HG03439 (cell line): ENCODE measurements at regions not wholly inside any gene's neighbourhood (a gene's known extent, or its start where the extent isn't known, plus 50 kb on each side); places are given as distances from the start of the nearest gene placed in this dataset.

Source experiments
- ATAC-seq: cut with Tn5 transposase; IDR thresholded peaks from one replicate; pipeline ENCODE4 v1.9.1; 2021; ENCODE audit warnings: mild to moderate bottlenecking, moderate library complexity; ENCODE audit not compliant: unreplicated experiment

DNA sequence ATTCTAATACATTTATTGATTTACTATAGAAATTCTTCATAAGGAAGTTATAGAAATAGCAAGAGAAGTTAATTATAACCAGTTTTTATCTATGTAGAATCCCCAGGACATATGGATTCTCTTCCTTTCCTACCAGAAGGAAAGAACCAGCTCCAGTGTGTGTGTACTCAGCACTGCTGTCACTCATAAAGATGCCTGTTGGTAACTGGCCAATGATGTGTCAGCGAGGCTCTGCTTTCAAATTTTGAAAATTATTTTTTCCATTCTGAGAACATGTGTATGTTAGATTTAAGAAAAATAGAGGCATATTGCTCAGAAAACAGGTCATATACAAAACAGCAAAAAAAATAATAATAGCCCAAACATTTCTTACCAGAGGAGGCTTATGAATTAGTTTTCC lies 814.8 kb upstream of the IGFBP7 start:
- ATAC-seq = no peak

GRCh38 chr4:57916479-57916878 lies 806.3 kb upstream of the IGFBP7 start:
- no peak for ATAC-seq

DNA sequence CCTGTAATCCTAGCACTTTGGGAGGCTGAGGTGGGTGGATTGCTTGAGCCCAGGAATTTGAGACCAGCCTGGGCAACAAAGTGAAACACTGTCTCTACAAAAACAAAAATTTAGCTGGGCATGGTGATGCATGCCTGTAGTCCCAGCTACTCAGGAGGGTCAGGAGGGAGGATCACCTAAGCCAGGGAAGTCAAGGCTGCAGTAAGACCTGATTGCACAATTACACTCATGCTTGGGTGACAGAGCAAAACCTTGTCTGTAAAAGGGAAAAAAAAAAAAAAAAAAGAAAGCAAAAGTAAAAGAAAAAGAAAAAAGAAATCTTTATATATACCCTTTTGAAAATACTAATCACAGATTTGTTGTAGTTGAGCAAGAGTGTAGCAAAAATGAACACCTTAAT lies 801.0 kb upstream of the IGFBP7 start:
- no peak for ATAC-seq

DNA sequence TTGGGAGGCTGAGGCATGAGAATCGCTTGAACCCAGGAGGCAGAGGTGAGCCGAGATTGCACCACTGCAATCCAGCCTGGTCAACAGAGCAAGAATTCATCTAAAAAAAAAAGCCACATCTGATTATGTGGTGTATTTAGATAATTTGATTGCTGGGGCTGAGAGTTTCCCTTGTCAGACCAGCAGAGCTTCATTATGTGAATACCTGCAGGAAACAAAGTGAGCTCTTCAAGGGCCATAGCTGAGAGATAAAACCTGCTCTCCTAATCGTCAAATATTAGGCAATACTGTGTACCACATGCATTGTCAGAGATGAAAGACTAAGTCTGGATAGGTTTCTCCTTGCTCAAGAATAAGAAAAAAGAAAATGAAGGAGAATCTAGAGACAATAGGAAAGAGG lies 800.0 kb upstream of the IGFBP7 start:
- no peak for ATAC-seq

- no peak for ATAC-seq
Measured at GRCh38 chr4:57905965-57906364, 795.8 kb upstream of the IGFBP7 start.

DNA sequence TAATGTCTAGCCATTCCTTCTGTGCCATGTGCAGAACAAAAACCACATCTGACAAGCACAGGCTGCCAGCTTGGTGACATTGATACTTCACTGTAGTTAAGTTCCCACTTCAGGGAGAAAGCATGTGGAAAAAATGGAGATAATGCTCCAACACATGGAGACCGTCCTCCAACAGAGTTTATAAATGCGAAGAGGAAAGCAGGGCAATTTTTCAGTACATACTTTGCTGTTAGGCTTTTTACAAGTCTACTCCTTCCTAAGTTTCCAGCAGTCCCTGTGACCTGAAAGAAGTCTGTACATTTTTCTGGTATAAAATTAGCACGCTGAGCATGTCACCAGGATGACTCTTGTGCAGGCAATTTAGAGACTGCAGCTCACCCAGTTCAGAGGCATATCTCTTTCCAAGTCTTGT lies 766.9 kb upstream of the IGFBP7 start:
- no peak for ATAC-seq

DNA sequence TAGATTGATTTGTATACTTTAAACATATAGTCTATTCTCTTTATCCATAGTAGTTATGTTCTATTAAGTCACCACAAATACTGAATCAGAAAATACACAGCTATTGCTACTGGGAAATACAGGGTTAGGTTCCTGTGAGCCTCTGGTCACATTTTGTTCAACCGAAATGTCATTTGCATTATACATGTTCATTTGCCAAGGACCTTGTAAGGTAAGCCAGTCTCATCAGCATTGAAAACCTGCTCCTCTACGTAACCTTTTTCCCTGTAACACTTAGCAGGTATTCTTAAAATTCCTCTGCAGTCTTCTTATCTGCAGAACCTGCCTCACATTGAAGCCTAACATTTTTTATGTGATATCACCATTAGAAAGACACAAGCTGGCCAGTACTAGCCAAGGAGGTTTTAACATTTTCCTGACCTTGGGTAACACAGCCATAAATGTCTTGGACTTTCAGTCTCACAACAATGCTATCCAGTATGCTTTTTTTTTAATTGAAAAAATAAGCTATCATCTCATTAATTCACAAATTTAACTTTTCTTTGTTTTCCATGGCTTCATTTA lies 765.7 kb upstream of the IGFBP7 start:
- no peak for ATAC-seq

GRCh38 chr4:57866468-57867171 lies 756.4 kb upstream of the IGFBP7 start:
- ATAC-seq = no peak

DNA sequence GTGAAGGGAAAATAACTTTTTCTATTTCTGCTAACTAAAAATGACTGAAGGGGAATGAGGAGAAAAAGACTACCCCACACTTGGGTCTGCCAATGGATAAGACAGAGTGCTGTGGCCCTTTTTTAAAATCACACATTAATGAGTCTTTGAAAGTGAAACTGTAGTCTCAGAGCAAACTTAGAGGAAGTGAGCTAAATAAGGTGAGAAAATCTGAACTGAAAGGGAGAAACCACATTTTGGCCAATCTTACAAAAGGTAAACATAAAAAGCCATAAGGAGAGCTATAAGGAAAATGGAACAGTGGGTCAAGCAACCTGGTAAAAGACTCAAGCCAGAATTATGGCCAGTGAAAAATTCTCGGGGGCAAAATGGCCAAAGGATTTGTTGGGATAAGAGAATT lies 755.1 kb upstream of the IGFBP7 start:
- peak; percentile 70 for ATAC-seq

- ATAC-seq = peak; percentile 93
Measured at GRCh38 chr4:57854748-57855147, 744.6 kb upstream of the IGFBP7 start.

DNA sequence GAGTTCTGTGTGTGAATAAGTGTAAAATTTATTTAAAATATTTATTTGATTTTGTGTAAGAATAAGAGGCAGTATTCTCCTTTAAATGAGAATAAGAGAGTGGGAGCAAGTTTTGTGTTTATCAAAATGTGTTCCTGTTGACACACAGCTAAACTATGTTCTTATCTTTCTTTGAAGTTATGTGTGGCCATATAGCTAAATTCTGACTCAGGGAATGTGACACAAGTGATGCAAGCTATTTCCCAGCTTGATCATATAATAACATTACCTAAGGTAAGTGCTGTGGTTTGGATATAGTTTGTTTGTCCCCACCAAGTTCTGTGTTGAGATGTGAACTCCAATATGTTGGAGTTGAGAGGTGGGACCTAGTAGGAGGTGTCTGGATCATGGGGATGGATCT lies 740.0 kb upstream of the IGFBP7 start:
- ATAC-seq = no peak

GRCh38 chr4:57832083-57832482 lies 721.9 kb upstream of the IGFBP7 start:
- ATAC-seq = no peak

DNA sequence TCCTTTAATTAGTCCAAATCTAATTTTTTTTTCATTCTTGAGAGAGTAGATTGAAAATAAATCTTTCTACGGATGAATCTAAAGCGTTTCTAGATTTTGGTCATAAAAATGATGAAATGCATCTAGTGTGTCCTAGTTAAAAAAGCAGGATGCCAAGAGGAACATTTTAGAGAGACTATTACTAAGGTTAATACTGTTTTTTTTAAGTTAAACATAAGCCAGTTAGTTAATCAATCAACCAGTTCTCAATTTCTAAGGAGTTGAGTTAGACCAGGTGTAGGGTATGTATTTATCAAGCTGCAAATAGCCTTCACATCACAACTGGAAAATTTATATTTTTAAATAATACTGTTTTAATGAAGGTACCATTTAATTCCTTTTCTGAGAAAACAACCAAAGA lies 679.5 kb upstream of the IGFBP7 start:
- no peak for ATAC-seq

DNA sequence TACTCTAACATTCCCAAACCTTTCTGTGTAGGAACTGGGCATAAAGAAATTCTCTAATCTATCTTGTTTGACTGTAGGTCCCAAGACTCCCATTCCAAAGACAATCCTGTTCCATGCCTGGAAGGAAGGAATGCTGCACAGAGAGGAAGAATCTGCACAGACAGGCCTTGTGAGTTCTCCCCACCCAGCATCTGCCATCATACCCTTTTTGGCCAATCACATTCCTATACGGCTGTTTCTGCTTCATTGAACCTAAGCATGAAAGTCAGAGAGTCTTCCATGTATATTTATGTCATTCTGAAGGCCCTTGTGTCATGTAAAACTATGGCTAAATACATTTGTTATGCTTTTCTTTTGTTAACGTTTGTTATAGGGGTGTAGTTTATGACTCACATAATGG lies 667.7 kb upstream of the IGFBP7 start:
- no peak for ATAC-seq

DNA sequence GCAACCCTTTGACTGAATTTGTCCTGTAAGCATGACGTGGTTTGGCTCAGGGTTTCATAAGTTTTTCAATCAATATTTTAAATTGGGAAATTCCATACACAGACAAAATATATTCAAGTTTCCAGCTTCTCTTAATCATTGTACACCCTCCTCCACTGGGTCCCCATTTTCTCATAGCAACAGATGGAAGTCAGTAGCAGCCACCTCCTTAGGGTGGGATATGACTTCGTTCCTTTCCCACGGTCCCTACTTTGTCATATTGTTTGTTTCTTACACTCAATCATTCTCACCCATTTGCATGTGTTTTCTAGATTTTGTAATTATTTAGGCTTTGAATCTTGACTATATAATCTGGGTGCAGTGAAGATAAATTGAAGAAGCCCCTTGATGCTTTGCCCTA lies 664.5 kb upstream of the IGFBP7 start:
- ATAC-seq = no peak

- no peak for ATAC-seq
Measured at GRCh38 chr4:57774171-57774570, 664.0 kb upstream of the IGFBP7 start.

GRCh38 chr4:57766341-57766740 lies 656.2 kb upstream of the IGFBP7 start:
- ATAC-seq = no peak

DNA sequence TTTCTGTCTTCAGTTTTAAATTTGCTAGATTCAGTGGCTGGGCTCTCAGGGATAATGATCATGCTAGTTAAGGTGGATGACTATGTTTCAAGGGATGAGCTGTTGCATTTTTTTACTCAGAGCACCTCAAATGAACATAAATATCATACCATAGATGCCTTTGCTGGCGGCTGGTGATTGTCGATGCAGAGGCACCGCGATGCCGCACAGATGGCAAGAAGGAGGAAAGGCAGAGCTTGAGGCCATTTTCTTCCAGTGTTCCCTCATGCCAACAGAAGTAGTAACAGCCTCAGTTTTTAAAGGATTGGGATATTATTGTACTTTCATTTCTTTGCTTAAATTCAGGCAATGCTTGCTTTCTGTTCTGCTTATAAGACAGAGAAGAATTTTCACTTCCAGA lies 654.7 kb upstream of the IGFBP7 start:
- no peak for ATAC-seq

DNA sequence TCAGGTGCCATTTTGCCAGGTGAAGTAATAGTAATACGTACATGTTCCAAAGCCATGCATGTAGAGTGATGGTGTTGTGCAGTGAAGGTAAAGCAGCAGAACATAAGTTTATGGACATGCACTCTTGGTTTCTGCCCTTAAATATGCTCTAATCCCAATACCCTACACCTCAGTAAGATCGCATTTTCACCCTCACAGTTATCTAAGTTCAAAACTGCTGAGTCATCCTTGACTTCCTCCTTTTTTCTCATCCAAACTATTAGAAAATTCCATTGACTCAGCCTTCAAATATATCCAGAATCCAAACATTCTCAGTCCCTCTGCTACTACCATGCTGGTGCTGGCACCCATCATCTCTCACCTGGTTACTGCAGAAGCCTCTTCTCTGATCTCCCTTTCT lies 652.9 kb upstream of the IGFBP7 start:
- no peak for ATAC-seq

DNA sequence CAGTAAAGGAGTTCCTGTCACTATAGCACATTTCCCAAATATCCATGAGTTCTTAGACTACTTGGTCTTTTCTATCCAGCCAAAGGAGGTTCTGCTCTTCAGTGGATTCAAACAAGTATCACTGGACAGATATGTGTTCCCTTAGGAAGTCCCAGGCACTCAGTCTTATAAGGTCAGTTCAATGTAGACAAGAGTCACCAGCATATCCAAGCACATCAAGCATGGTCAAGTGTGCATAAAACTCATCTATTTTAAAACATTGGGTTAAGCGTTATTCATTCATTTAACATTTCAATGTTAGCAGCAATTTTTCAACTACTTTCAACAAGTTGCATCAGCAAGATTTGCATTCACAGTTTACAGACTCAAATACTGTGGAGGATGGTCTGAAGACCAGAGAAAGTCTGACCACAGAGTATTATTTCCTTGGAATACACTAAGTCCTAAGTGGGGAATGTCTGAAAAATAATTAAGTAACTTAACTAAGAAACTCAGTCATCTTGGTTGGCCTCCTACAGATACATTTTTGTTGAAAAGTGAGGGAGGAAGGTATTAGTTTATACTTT lies 630.5 kb upstream of the IGFBP7 start:
- ATAC-seq = no peak

DNA sequence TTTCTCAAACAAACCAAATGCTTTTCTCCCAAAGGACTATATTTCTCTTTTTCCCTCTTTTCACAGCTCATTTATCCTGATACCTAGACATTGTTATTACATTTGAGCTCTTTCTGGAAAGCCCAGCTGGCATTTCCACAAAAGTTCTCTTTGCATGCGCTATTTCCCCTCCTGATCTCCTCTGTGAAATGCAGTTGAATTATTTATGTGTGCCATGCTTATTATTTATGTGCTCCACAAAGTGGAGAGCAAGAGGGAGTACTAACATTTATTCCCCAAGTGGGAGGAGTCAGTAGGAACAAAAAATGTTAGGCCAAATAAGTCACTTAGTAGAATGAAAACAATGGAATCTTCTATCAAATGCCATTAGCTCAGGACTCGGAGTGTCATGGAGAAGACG lies 626.6 kb upstream of the IGFBP7 start:
- no peak for ATAC-seq

DNA sequence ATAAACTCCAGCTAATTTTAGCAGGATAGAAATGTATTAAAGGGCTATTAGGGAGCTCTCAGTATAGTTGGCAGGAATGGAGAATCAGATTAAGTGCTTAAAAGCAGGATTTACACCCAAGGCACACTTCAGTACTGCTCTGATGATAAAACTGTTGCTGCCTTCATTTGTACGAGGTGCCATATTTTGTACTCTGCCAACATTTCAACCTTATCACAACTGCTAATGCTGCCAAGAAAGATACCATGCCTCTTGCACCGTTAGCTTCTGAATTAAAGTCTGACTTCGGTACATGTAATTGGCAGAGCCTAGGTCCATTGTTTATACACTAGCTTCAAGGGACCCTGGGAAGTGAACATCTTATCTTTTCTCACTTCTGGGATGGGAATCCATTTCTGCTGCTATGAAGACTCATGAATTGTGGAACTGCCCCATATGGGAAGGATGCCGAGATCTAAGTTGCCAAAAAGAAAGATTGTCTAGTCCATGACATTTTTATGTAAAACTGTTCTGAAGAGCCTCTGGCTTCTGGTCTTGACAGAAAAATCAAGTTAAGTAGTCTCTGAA lies 624.0 kb upstream of the IGFBP7 start:
- ATAC-seq = no peak
